ENCODE measurements at regions not wholly inside any gene's neighbourhood (a gene's known extent, or its start where the extent isn't known, plus 50 kb on each side); places are given as distances from the start of the nearest gene placed in this dataset.

- TF ChIP-seq, protein P1, sequence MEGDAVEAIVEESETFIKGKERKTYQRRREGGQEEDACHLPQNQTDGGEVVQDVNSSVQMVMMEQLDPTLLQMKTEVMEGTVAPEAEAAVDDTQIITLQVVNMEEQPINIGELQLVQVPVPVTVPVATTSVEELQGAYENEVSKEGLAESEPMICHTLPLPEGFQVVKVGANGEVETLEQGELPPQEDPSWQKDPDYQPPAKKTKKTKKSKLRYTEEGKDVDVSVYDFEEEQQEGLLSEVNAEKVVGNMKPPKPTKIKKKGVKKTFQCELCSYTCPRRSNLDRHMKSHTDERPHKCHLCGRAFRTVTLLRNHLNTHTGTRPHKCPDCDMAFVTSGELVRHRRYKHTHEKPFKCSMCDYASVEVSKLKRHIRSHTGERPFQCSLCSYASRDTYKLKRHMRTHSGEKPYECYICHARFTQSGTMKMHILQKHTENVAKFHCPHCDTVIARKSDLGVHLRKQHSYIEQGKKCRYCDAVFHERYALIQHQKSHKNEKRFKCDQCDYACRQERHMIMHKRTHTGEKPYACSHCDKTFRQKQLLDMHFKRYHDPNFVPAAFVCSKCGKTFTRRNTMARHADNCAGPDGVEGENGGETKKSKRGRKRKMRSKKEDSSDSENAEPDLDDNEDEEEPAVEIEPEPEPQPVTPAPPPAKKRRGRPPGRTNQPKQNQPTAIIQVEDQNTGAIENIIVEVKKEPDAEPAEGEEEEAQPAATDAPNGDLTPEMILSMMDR (conservative IDR thresholded peaks at IDR 0.05; ENCODE audit: low read length) = no peak
- no peak for TF ChIP-seq EZH2phosphoT487 (IDR thresholded peaks at IDR 0.05; ENCODE audit: borderline replicate concordance)
Observed at GRCh38 chr2:76341439-76341838, 630.7 kb upstream of the GCFC2 start.
